CD14-positive monocyte (primary cell): ENCODE measurements at regions not wholly inside any gene's neighbourhood (a gene's known extent, or its start where the extent isn't known, plus 50 kb on each side); places are given as distances from the start of the nearest gene placed in this dataset.

Experiments
- DNase-seq, 3 donors: peaks; one replicate each; pipeline ENCODE4 v3.0.0-alpha.2; 2011 to 2022
- H2AFZ ChIP-seq: 2 replicates; pipeline ENCODE4 v1.6.0; 2012; ENCODE audit warnings: mild to moderate bottlenecking, low read depth, low read length, inconsistent platforms; ENCODE audit not compliant: insufficient read depth, poor library complexity, severe bottlenecking
- H3K27ac ChIP-seq, 2 donors: 1 replicate in 1 of 2; 2 replicates in 1 of 2; pipeline ENCODE4 v1.5.1; 2012 to 2013; ENCODE audit warnings: low read length in 2 of 2, control low read depth in 1 of 2, inconsistent platforms in 1 of 2, low read depth in 1 of 2, mild to moderate bottlenecking in 1 of 2
- H3K27me3 ChIP-seq, 2 donors: one replicate each; pipeline versions ENCODE4 v1.6.0 to v1.6.1; 2011 to 2013; ENCODE audit warnings: low read length in 2 of 2; ENCODE audit not compliant: control insufficient read depth in 2 of 2, insufficient read depth in 2 of 2
- H3K36me3 ChIP-seq, 2 donors: replicated peaks in 1 of 2; 1 replicate in 1 of 2; 2 replicates in 1 of 2; pipeline versions ENCODE4 v1.5.1 to v1.6.1; 2012 to 2013; ENCODE audit warnings: low read length in 2 of 2, control low read depth in 1 of 2, inconsistent platforms in 1 of 2, mild to moderate bottlenecking in 1 of 2; ENCODE audit not compliant: insufficient read depth in 2 of 2, control insufficient read depth in 1 of 2
- H3K4me1 ChIP-seq, 2 donors: 1 replicate in 1 of 2; 2 replicates in 1 of 2; pipeline versions ENCODE4 v1.5.1 to v1.6.1; 2012 to 2013; ENCODE audit warnings: low read length in 2 of 2, control low read depth in 1 of 2, inconsistent platforms in 1 of 2, mild to moderate bottlenecking in 1 of 2, moderate library complexity in 1 of 2; ENCODE audit not compliant: insufficient read depth in 2 of 2, control insufficient read depth in 1 of 2
- H3K4me2 ChIP-seq: replicated peaks from 2 replicates; pipeline ENCODE3; 2012; ENCODE audit warnings: low read length, moderate library complexity, mild to moderate bottlenecking; ENCODE audit not compliant: poor library complexity, severe bottlenecking; ENCODE audit errors: extremely low read depth
- H3K4me3 ChIP-seq, 3 experiments: fragments of 200-600 bp in 1 of 3; sonication (generic) in 1 of 3; replicated peaks in 1 of 3; 1 replicate in 2 of 3; 2 replicates in 1 of 3; pipeline ENCODE4 v1.5.1; 2011 to 2013; ENCODE audit warnings: low read length in 3 of 3, mild to moderate bottlenecking in 3 of 3, control low read depth in 2 of 3, low read depth in 2 of 3, inconsistent platforms in 1 of 3, moderate library complexity in 1 of 3
- H3K79me2 ChIP-seq: 2 replicates; pipeline ENCODE4 v1.6.0; 2012; ENCODE audit warnings: mild to moderate bottlenecking, control low read depth, inconsistent platforms, low read length, moderate library complexity; ENCODE audit not compliant: insufficient read depth
- H3K9ac ChIP-seq: 2 replicates; pipeline ENCODE4 v1.6.0; 2017; ENCODE audit warnings: low read length, mild to moderate bottlenecking; ENCODE audit not compliant: insufficient read depth, poor library complexity, severe bottlenecking
- H3K9me3 ChIP-seq, 2 donors: replicated peaks in 1 of 2; 1 replicate in 1 of 2; 2 replicates in 1 of 2; pipeline versions ENCODE4 v1.5.1 to v1.6.1; 2012 to 2013; ENCODE audit warnings: low read length in 2 of 2, control low read depth in 1 of 2; ENCODE audit not compliant: control insufficient read depth in 1 of 2, insufficient read depth in 1 of 2
- H4K20me1 ChIP-seq: 2 replicates; pipeline ENCODE4 v1.6.0; 2012; ENCODE audit warnings: mild to moderate bottlenecking, low read length, control low read depth, moderate library complexity; ENCODE audit not compliant: insufficient read depth
- H3K27ac Mint-ChIP-seq, 7 donors: one replicate each; pipeline ENCODE4 v1.8.0; 2020; ENCODE audit warnings: mild to moderate bottlenecking in 7 of 7, mixed read lengths in 7 of 7, moderate library complexity in 6 of 7, inconsistent platforms in 2 of 7
- H3K27me3 Mint-ChIP-seq, 3 donors: one replicate each; pipeline ENCODE4 v1.8.0; 2021 to 2022; ENCODE audit warnings: low read depth in 3 of 3, mild to moderate bottlenecking in 3 of 3, mixed read lengths in 3 of 3, moderate library complexity in 3 of 3, inconsistent platforms in 1 of 3
- H3K36me3 Mint-ChIP-seq, 2 donors: one replicate each; pipeline ENCODE4 v1.8.0; 2020; ENCODE audit warnings: mixed read lengths in 2 of 2, inconsistent platforms in 1 of 2, mild to moderate bottlenecking in 1 of 2
- H3K4me1 Mint-ChIP-seq: one replicate; pipeline ENCODE4 v1.8.0; 2020; ENCODE audit warnings: mild to moderate bottlenecking, mixed read lengths
- H3K4me3 Mint-ChIP-seq, 2 donors: one replicate each; pipeline ENCODE4 v1.8.0; 2020; ENCODE audit warnings: mild to moderate bottlenecking in 2 of 2, mixed read lengths in 2 of 2, moderate library complexity in 1 of 2
- H3K9me3 Mint-ChIP-seq, 7 donors: one replicate each; pipeline ENCODE4 v1.8.0; 2020 to 2022; ENCODE audit warnings: mixed read lengths in 7 of 7, mild to moderate bottlenecking in 6 of 7, moderate library complexity in 6 of 7, inconsistent platforms in 2 of 7
- WGBS: methylation state at CpG from one replicate; pipeline ENCODE4 v1.1.5; 2013; ENCODE audit warnings: missing lambda C conversion rate; ENCODE audit not compliant: insufficient coverage; 5-methylcytosine and 5-hydroxymethylcytosine counted together
- intact Hi-C, 2 donors: fragments of 100-400 bp; cut with micrococcal nuclease; formaldehyde crosslinking; loops; one replicate each; pipeline versions ENCODE4 v1.15.0 to v1.15.1; 2023
- TF ChIP-seq, protein P1 (sequence below): fragments of 200-600 bp; IDR thresholded peaks from one replicate; pipeline ENCODE4 v1.8.0; 2022; ENCODE audit warnings: antibody characterized with exemption, mild to moderate bottlenecking

DNA sequence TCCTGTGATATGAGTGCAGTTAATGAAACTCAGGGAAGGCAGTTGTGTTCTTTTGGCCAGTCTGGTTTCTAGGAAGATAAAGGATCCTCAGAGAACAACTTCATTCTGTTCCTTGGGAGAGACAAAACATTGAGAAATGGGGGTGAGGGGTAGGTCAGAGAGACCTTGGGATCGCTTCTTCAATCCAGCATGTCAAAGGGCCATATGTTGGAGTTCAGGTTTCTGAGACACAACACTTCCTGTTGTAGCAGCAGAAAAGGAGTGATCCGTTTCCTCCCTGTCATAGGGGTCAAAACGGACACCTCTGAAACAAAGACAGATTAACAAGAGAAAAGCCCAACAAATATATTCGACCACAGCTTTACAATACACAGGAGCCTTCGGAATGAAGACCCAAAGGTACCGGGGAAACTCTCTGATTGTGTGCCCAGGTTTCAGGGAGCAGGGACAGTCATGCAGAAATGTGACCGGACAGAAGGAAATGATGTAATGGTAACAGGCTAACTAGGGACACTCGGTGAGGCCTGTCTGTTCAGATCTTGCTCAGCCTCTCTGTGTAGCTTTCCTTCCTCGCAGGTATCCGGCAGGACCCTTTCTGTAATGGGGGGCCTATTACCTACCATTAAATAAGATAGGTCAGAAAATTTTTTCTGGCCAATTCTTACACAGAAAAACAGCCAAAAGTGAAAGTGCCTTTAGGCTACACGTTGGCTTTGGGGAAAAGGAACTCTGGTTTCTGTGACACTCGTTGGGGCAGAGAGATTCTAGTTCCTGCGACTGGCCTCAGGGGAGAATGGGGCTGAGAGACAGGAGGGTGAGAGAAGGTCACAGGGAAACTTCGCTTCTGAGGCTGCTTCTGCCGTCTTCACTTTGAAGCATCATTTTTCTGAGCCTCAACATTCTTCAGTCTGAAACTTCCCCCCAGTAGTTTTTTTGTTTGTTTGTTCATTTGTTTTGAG lies 103.3 kb upstream of the TLR3 start:
- H3K36me3 Mint-ChIP-seq: no peaks in the 10 kb centered on the region
- WGBS: 68% methylated on average over 7 of the region's 15 CpGs
- H3K27me3 Mint-ChIP-seq: peaks cover 1 to 7% (median 1%) of the 10 kb centered on the region in 3 donors
- H2AFZ ChIP-seq: peak overlapping the region; percentile 51
- intact Hi-C loops: no loop called here
- peak overlapping the region in 2 of 3 experiments; percentile 7 to 28 for H3K4me3 ChIP-seq
- H3K9ac ChIP-seq: no peak overlapping the region
- H4K20me1 ChIP-seq: no peaks in the 10 kb centered on the region
- TF ChIP-seq, protein P1, sequence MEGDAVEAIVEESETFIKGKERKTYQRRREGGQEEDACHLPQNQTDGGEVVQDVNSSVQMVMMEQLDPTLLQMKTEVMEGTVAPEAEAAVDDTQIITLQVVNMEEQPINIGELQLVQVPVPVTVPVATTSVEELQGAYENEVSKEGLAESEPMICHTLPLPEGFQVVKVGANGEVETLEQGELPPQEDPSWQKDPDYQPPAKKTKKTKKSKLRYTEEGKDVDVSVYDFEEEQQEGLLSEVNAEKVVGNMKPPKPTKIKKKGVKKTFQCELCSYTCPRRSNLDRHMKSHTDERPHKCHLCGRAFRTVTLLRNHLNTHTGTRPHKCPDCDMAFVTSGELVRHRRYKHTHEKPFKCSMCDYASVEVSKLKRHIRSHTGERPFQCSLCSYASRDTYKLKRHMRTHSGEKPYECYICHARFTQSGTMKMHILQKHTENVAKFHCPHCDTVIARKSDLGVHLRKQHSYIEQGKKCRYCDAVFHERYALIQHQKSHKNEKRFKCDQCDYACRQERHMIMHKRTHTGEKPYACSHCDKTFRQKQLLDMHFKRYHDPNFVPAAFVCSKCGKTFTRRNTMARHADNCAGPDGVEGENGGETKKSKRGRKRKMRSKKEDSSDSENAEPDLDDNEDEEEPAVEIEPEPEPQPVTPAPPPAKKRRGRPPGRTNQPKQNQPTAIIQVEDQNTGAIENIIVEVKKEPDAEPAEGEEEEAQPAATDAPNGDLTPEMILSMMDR: no peak
- peak overlapping the region in 4 of 7 donors; percentile 7 to 79 (median 40) for H3K27ac Mint-ChIP-seq
- peaks cover 0 to 5% (median 3%) of the 10 kb centered on the region in 7 donors for H3K9me3 Mint-ChIP-seq
- H3K27ac ChIP-seq: peak overlapping the region; percentile 42 to 46
- H3K4me1 Mint-ChIP-seq: peaks cover 21% of the 10 kb centered on the region
- H3K4me3 Mint-ChIP-seq: peak overlapping the region; percentile 56 to 58
- peaks cover 0 to 12% of the 10 kb centered on the region in 2 donors for H3K4me1 ChIP-seq
- peak overlapping the region; percentile 37 for H3K4me2 ChIP-seq
- H3K79me2 ChIP-seq: no peaks in the 10 kb centered on the region
- no peaks in the 10 kb centered on the region for H3K27me3 ChIP-seq
- no peaks in the 10 kb centered on the region for H3K36me3 ChIP-seq
- DNase-seq: peak in 1 of 3 donors; percentile 10
- H3K9me3 ChIP-seq: peaks cover 0 to 3% of the 10 kb centered on the region in 2 donors

DNA sequence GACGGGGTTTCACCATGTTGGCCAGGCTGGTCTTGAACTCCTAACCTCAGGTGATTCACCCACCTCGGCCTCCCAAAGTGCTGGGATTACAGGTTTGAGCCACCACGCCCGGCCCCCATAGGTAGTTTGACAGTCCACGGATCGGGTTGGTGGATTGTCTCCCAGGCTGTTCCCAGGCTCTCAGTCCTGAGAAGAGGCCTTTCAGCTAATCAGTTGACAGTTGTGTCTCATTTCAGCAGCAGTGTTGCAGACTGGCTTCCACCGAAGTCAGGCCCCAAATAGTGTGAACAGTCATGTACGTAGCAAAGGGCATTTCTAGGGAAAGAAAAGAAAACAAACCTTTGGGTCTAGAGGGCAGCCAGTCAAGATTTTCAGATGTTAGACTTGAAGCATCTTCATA lies 102.4 kb upstream of the TLR3 start:
- no peaks in the 10 kb centered on the region for H3K36me3 Mint-ChIP-seq
- Histone ChIP-seq H3K4me1 (peaks cover 0 to 5% of the 10 kb centered on the region in 2 donors), H2AFZ (no peak overlapping the region), H3K27ac (no peak overlapping the region), H3K9ac (no peak overlapping the region), H3K4me3 (no peak overlapping the region), H3K4me2 (no peak overlapping the region), H3K9me3 (peaks cover 0 to 3% of the 10 kb centered on the region in 2 donors), H3K79me2 (no peaks in the 10 kb centered on the region), H4K20me1 (no peaks in the 10 kb centered on the region), H3K36me3 (no peaks in the 10 kb centered on the region), H3K27me3 (no peaks in the 10 kb centered on the region)
- over 99% methylated on average over 8 of the region's 8 CpGs for WGBS
- H3K9me3 Mint-ChIP-seq: peaks cover 0 to 5% (median 3%) of the 10 kb centered on the region in 7 donors
- TF ChIP-seq, protein P1: no peak
- H3K27me3 Mint-ChIP-seq: peaks cover 1 to 7% (median 1%) of the 10 kb centered on the region in 3 donors
- intact Hi-C loops: no loop called here
- peaks cover 13% of the 10 kb centered on the region for H3K4me1 Mint-ChIP-seq
- no peak for DNase-seq
- H3K4me3 Mint-ChIP-seq: no peak overlapping the region
- H3K27ac Mint-ChIP-seq: peak overlapping the region in 1 of 7 donors; percentile 7
